ENCODE measurements at regions not wholly inside any gene's neighbourhood (a gene's known extent, or its start where the extent isn't known, plus 50 kb on each side); places are given as distances from the start of the nearest gene placed in this dataset.

DNA sequence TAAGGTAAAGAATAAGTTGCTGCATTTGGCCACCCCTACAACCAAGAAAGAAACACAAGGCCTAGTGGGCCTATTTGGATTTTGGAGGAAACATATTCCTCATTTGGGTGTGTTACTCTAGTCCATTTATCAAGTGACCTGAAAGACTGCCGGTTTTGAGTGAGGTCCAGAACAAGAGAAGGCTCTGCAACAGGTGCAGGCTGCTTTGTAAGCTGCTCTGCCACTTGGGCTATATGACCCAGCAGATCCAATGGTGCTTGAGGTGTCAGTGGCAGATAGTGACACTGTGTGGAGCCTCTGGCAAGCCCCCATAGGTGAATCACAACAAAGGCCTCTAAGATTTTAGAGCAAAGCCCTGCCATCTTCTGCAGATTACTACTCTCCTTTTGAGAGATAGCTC lies 491.3 kb downstream of the TAFA4 start:
- Histone ChIP-seq H3K27ac (replicated peaks in 1 of 4) (no peak overlapping the region), H3K9me3 (no peaks in the 10 kb centered on the region), H3K36me3 (no peaks in the 10 kb centered on the region), H3K4me1 (no peaks in the 10 kb centered on the region), H3K4me3 (no peak overlapping the region), H3K27me3 (no peaks in the 10 kb centered on the region)
- no peak for DNase-seq (ENCODE audit: extremely low spot score)
- 100% methylated on average over 1 of the region's 1 CpG for WGBS
- intact Hi-C loops (cut with DNase I) = no loop called here
- TF ChIP-seq EP300 (IDR thresholded peaks at IDR 0.05) (no peak), POLR2A (IDR thresholded peaks at IDR 0.05; ENCODE audit: low read depth) (no peak), POLR2AphosphoS5 (IDR thresholded peaks at IDR 0.05) (no peak)
- TF ChIP-seq, protein P1, sequence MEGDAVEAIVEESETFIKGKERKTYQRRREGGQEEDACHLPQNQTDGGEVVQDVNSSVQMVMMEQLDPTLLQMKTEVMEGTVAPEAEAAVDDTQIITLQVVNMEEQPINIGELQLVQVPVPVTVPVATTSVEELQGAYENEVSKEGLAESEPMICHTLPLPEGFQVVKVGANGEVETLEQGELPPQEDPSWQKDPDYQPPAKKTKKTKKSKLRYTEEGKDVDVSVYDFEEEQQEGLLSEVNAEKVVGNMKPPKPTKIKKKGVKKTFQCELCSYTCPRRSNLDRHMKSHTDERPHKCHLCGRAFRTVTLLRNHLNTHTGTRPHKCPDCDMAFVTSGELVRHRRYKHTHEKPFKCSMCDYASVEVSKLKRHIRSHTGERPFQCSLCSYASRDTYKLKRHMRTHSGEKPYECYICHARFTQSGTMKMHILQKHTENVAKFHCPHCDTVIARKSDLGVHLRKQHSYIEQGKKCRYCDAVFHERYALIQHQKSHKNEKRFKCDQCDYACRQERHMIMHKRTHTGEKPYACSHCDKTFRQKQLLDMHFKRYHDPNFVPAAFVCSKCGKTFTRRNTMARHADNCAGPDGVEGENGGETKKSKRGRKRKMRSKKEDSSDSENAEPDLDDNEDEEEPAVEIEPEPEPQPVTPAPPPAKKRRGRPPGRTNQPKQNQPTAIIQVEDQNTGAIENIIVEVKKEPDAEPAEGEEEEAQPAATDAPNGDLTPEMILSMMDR (IDR thresholded peaks at IDR 0.05) = no peak

DNA sequence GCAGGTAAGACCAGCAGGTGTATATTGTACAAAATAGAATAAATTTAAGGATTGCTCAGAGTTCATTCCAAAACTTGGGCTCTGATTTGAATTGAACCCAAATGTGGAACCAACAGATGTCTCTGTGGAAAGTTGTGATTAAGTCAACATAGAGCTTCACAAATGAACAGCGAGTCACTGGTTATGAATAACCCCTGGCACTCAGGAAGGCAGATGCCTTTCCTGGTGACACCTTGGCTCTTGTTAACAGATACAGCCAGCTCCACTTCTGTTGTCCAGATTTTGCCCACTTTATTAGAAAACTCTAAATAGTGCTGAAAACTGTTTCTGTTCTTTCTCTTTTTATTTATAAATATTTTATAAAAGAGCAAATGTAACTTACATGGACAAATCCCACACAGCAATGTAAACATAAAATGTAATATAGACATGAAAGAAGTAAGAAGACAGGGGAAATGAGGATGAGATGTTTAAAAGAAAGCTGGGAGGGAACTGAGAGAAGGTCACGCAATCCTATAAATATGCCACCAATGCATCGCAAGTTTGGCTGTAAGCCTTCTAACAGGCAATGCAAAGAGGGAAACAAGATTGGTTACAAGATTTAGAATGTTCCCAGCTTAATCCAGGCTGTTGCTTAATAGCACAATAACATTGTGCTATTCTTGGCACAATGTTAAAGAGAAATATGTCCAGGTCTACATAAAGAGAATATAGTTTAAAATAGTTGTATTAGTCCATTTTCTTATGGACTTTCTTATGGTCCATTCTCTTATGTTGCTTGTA lies 495.5 kb downstream of the TAFA4 start:
- intact Hi-C loops (cut with DNase I) = no loop called here
- TF ChIP-seq EP300 (IDR thresholded peaks at IDR 0.05) (no peak), POLR2A (IDR thresholded peaks at IDR 0.05; ENCODE audit: low read depth) (no peak), POLR2AphosphoS5 (IDR thresholded peaks at IDR 0.05) (no peak)
- TF ChIP-seq, protein P1 (IDR thresholded peaks at IDR 0.05) = no peak
- no peaks in the 10 kb centered on the region for H3K36me3 ChIP-seq
- no peak overlapping the region for H3K27ac ChIP-seq (replicated peaks in 1 of 4)
- H3K4me3 ChIP-seq = no peak overlapping the region
- no peaks in the 10 kb centered on the region for H3K27me3 ChIP-seq
- DNase-seq (ENCODE audit: extremely low spot score) = no peak
- H3K9me3 ChIP-seq = no peaks in the 10 kb centered on the region
- WGBS = 52% methylated on average over 3 of the region's 3 CpGs
- no peaks in the 10 kb centered on the region for H3K4me1 ChIP-seq

DNA sequence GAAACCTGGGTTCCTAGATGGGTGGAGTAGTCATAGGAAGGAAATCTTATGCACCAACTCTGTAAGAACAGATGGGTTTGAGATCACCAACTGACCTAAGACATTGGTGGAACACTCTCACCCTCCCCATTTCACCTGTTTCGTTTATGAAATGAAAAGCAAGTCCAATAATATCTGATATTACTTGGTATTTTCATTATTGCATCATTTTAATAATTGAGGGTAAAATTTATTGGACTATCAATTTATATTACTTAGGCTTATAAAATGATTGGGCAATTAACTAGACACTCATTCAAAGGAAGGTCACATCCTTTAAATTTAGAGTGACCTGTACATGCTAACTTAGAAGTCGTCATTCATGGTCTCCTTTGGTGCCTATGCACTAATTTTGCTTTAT lies 503.9 kb downstream of the TAFA4 start:
- no peaks in the 10 kb centered on the region for H3K27me3 ChIP-seq
- H3K27ac ChIP-seq (replicated peaks in 1 of 4) = no peak overlapping the region
- WGBS = 68% methylated on average over 2 of the region's 2 CpGs
- no peaks in the 10 kb centered on the region for H3K9me3 ChIP-seq
- H3K4me3 ChIP-seq = no peak overlapping the region
- intact Hi-C loops (cut with DNase I) = no loop called here
- TF ChIP-seq POLR2AphosphoS5 (IDR thresholded peaks at IDR 0.05) (no peak), POLR2A (IDR thresholded peaks at IDR 0.05; ENCODE audit: low read depth) (no peak), EP300 (IDR thresholded peaks at IDR 0.05) (no peak)
- TF ChIP-seq, protein P1 (IDR thresholded peaks at IDR 0.05) = no peak
- H3K4me1 ChIP-seq = no peaks in the 10 kb centered on the region
- DNase-seq (ENCODE audit: extremely low spot score) = no peak
- H3K36me3 ChIP-seq = no peaks in the 10 kb centered on the region

DNA sequence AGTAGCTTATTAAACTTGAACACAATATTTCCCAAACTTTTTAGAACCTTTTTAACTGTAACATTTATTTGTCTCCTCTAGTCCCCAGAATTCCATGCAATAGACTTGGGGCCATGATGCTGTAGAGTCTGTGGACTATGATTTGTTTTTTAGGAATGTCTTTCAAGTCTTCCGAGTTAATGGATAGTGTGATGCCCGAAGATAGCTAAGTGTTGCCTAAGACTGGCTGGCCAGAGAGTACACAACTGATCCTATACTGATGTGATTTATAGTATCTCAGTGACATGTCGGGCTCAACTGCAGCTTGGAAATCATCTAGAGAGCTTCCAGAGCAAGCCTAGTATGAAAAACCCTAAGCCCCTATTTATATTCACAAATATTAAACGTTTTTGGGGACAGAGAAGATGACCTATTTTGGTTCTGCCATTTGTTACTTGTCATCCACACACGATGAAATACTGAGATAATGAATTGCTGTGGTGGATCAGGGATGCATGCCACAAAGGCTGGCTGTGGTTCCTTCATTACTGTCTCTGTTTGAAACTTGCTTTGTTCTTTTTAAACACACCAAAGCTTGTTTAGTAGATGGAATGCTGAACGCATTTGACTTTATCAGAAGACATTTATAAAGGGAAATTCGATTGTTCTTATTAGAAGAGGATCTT lies 507.4 kb downstream of the TAFA4 start:
- Histone ChIP-seq H3K4me3 (no peak overlapping the region), H3K27ac (replicated peaks in 1 of 4) (no peak overlapping the region), H3K4me1 (no peaks in the 10 kb centered on the region), H3K9me3 (no peaks in the 10 kb centered on the region), H3K27me3 (no peaks in the 10 kb centered on the region), H3K36me3 (no peaks in the 10 kb centered on the region)
- intact Hi-C loops (cut with DNase I) = no loop called here
- WGBS = 46% methylated on average over 7 of the region's 7 CpGs
- no peak for DNase-seq (ENCODE audit: extremely low spot score)
- no peak for TF ChIP-seq EP300 (IDR thresholded peaks at IDR 0.05)
- no peak for TF ChIP-seq POLR2A (IDR thresholded peaks at IDR 0.05; ENCODE audit: low read depth)
- TF ChIP-seq, protein P1 (IDR thresholded peaks at IDR 0.05) = no peak
- TF ChIP-seq POLR2AphosphoS5 (IDR thresholded peaks at IDR 0.05) = no peak
